Neural cell (in vitro differentiated cells): ENCODE measurements at regions not wholly inside any gene's neighbourhood (a gene's known extent, or its start where the extent isn't known, plus 50 kb on each side); places are given as distances from the start of the nearest gene placed in this dataset.

Experiments
- H2AFZ ChIP-seq: fragments of 200-600, 300-800 bp; sonication (generic), shearing (Covaris generic); 2 replicates; pipeline ENCODE4 v1.6.0; 2014; ENCODE audit warnings: low read depth, mild to moderate bottlenecking, antibody characterized with exemption, low read length, moderate library complexity
- H3F3A ChIP-seq: fragments of 200-600 bp; shearing (Covaris generic); 2 replicates; pipeline ENCODE4 v1.6.1; 2016; ENCODE audit warnings: mild to moderate bottlenecking, moderate library complexity, mixed read lengths, antibody characterized with exemption, low read length; ENCODE audit not compliant: insufficient read depth, poor library complexity, severe bottlenecking
- H3K27ac ChIP-seq: fragments of 200-600, 300-800 bp; sonication (generic), shearing (Covaris generic); 2 replicates; pipeline ENCODE4 v1.5.1; 2014; ENCODE audit warnings: mild to moderate bottlenecking, low read length, moderate library complexity
- H3K27me3 ChIP-seq: fragments of 300-800, 200-600 bp; sonication (generic), shearing (Covaris generic); 2 replicates; pipeline ENCODE4 v1.6.0; 2014; ENCODE audit warnings: mild to moderate bottlenecking, low read depth, low read length, moderate library complexity; ENCODE audit not compliant: insufficient read depth
- H3K36me3 ChIP-seq: fragments of 300-800, 200-600 bp; sonication (generic), shearing (Covaris generic); 2 replicates; pipeline ENCODE4 v1.5.1; 2014; ENCODE audit warnings: mild to moderate bottlenecking, antibody characterized with exemption, low read length, moderate library complexity; ENCODE audit not compliant: insufficient read depth
- H3K4me2 ChIP-seq: fragments of 300-800, 200-600 bp; sonication (generic), shearing (Covaris generic); 2 replicates; pipeline ENCODE4 v1.6.0; 2014; ENCODE audit warnings: mild to moderate bottlenecking, low read length
- H3K4me3 ChIP-seq: fragments of 300-800, 200-600 bp; sonication (generic), shearing (Covaris generic); 2 replicates; pipeline ENCODE4 v1.5.1; 2014; ENCODE audit warnings: mild to moderate bottlenecking, low read length, moderate library complexity
- H3K79me2 ChIP-seq: fragments of 200-600 bp; shearing (Covaris generic); replicated peaks from 2 replicates; pipeline ENCODE4 v1.6.0; 2014; ENCODE audit warnings: mild to moderate bottlenecking, low read length, moderate library complexity; ENCODE audit not compliant: insufficient read depth
- H3K9ac ChIP-seq: fragments of 300-800, 200-600 bp; sonication (generic), shearing (Covaris generic); 2 replicates; pipeline ENCODE4 v1.6.1; 2016; ENCODE audit warnings: mild to moderate bottlenecking, low read length, mixed read lengths
- H3K9me2 ChIP-seq: fragments of 200-600 bp; shearing (Covaris generic); 2 replicates; pipeline ENCODE4 v1.6.1; 2016; ENCODE audit warnings: mild to moderate bottlenecking, low read length, mixed read lengths; ENCODE audit not compliant: insufficient read depth
- H3K9me3 ChIP-seq: fragments of 200-600, 300-800 bp; sonication (generic), shearing (Covaris generic); 2 replicates; pipeline ENCODE4 v1.6.1; 2016; ENCODE audit warnings: mild to moderate bottlenecking, mixed run types, low read length, moderate library complexity, mixed read lengths
- H4K20me1 ChIP-seq: fragments of 200-600 bp; shearing (Covaris generic); 2 replicates; pipeline ENCODE4 v1.6.1; 2016; ENCODE audit warnings: mild to moderate bottlenecking, mixed run types; ENCODE audit not compliant: insufficient read depth
- EP300 ChIP-seq: fragments of 450-650 bp; conservative IDR thresholded peaks from 2 replicates; pipeline ENCODE4 v1.6.1; 2014; ENCODE audit warnings: antibody characterized with exemption, mild to moderate bottlenecking, moderate library complexity; ENCODE audit not compliant: poor library complexity, severe bottlenecking
- EZH2 ChIP-seq: fragments of 200-600, 300-800 bp; shearing (Covaris generic), sonication (generic); IDR thresholded peaks from 2 replicates; pipeline ENCODE4 v1.6.1; 2014; ENCODE audit warnings: antibody characterized with exemption, low read length, borderline replicate concordance, mild to moderate bottlenecking; ENCODE audit not compliant: insufficient read depth, poor library complexity, severe bottlenecking
- MXI1 ChIP-seq: fragments of 450-650 bp; conservative IDR thresholded peaks from 2 replicates; pipeline ENCODE4 v1.6.1; 2014; ENCODE audit warnings: antibody characterized with exemption, mild to moderate bottlenecking; ENCODE audit not compliant: poor library complexity, severe bottlenecking
- POLR2AphosphoS5 ChIP-seq: IDR thresholded peaks from 2 replicates; pipeline ENCODE4 v1.6.1; 2012
- RAD21 ChIP-seq: fragments of 450-650 bp; conservative IDR thresholded peaks from 2 replicates; pipeline ENCODE4 v1.6.1; 2014; ENCODE audit warnings: antibody characterized with exemption, mild to moderate bottlenecking, moderate library complexity
- SMC3 ChIP-seq: fragments of 450-650 bp; conservative IDR thresholded peaks from 2 replicates; pipeline ENCODE4 v1.6.1; 2014; ENCODE audit warnings: antibody characterized with exemption, mild to moderate bottlenecking, moderate library complexity; ENCODE audit not compliant: poor library complexity
- TAF1 ChIP-seq: IDR thresholded peaks from 2 replicates; pipeline ENCODE4 v1.6.1; 2012; ENCODE audit warnings: low read depth
- TF ChIP-seq, protein P1 (sequence below): fragments of 450-650 bp; IDR thresholded peaks from 2 replicates; pipeline ENCODE4 v1.5.1; 2014; ENCODE audit warnings: antibody characterized with exemption, mild to moderate bottlenecking, moderate library complexity; ENCODE audit not compliant: poor library complexity, severe bottlenecking
- TF ChIP-seq, protein P2 (sequence below): IDR thresholded peaks from 2 replicates; pipeline ENCODE4 v1.6.1; 2012; ENCODE audit warnings: borderline replicate concordance

GRCh38 chr5:104733063-104733669 lies 1170.6 kb upstream of the NUDT12 start:
- Histone ChIP-seq H3K36me3 (no peaks in the 10 kb centered on the region), H3F3A (no peaks in the 10 kb centered on the region), H3K27ac (no peak overlapping the region), H3K9me3 (no peaks in the 10 kb centered on the region), H3K4me3 (no peak overlapping the region), H3K9me2 (no peaks in the 10 kb centered on the region), H3K79me2 (no peaks in the 10 kb centered on the region), H3K4me2 (no peak overlapping the region), H4K20me1 (no peaks in the 10 kb centered on the region), H2AFZ (no peak overlapping the region), H3K9ac (no peak overlapping the region), H3K27me3 (no peaks in the 10 kb centered on the region)
- no peak for TF ChIP-seq POLR2AphosphoS5

DNA sequence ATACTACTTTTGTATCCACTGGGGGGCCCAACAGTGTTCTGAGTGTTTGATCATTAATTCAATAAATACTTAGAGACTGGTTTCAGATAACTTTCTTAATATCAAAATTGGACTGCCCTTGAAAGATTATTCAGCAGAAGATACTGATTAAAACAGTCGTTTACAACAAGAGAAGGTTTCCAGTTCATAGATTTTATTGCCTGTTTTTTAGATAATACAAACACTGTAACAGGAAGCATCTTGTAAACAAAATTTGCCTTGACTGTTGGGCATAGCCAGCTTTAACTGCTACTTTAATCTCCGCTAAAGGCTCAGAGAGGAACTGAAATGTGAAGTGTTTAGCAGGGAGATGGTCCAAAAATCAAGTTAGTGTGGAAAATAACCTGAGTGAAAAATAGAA lies 1168.7 kb upstream of the NUDT12 start:
- no peaks in the 10 kb centered on the region for H3F3A ChIP-seq
- no peak overlapping the region for H2AFZ ChIP-seq
- H3K9ac ChIP-seq, result no peak overlapping the region
- no peaks in the 10 kb centered on the region for H3K36me3 ChIP-seq
- no peaks in the 10 kb centered on the region for H3K27me3 ChIP-seq
- no peaks in the 10 kb centered on the region for H4K20me1 ChIP-seq
- H3K9me2 ChIP-seq, result no peaks in the 10 kb centered on the region
- no peak overlapping the region for H3K27ac ChIP-seq
- no peaks in the 10 kb centered on the region for H3K79me2 ChIP-seq
- H3K4me3 ChIP-seq, result no peak overlapping the region
- TF ChIP-seq POLR2AphosphoS5 (no peak), MXI1 (no peak), EZH2 (no peak), SMC3 (no peak), EP300 (no peak), TAF1 (no peak), RAD21 (no peak)
- TF ChIP-seq, protein P1, sequence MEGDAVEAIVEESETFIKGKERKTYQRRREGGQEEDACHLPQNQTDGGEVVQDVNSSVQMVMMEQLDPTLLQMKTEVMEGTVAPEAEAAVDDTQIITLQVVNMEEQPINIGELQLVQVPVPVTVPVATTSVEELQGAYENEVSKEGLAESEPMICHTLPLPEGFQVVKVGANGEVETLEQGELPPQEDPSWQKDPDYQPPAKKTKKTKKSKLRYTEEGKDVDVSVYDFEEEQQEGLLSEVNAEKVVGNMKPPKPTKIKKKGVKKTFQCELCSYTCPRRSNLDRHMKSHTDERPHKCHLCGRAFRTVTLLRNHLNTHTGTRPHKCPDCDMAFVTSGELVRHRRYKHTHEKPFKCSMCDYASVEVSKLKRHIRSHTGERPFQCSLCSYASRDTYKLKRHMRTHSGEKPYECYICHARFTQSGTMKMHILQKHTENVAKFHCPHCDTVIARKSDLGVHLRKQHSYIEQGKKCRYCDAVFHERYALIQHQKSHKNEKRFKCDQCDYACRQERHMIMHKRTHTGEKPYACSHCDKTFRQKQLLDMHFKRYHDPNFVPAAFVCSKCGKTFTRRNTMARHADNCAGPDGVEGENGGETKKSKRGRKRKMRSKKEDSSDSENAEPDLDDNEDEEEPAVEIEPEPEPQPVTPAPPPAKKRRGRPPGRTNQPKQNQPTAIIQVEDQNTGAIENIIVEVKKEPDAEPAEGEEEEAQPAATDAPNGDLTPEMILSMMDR, result no peak
- TF ChIP-seq, protein P2, sequence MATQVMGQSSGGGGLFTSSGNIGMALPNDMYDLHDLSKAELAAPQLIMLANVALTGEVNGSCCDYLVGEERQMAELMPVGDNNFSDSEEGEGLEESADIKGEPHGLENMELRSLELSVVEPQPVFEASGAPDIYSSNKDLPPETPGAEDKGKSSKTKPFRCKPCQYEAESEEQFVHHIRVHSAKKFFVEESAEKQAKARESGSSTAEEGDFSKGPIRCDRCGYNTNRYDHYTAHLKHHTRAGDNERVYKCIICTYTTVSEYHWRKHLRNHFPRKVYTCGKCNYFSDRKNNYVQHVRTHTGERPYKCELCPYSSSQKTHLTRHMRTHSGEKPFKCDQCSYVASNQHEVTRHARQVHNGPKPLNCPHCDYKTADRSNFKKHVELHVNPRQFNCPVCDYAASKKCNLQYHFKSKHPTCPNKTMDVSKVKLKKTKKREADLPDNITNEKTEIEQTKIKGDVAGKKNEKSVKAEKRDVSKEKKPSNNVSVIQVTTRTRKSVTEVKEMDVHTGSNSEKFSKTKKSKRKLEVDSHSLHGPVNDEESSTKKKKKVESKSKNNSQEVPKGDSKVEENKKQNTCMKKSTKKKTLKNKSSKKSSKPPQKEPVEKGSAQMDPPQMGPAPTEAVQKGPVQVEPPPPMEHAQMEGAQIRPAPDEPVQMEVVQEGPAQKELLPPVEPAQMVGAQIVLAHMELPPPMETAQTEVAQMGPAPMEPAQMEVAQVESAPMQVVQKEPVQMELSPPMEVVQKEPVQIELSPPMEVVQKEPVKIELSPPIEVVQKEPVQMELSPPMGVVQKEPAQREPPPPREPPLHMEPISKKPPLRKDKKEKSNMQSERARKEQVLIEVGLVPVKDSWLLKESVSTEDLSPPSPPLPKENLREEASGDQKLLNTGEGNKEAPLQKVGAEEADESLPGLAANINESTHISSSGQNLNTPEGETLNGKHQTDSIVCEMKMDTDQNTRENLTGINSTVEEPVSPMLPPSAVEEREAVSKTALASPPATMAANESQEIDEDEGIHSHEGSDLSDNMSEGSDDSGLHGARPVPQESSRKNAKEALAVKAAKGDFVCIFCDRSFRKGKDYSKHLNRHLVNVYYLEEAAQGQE, result no peak
- no peaks in the 10 kb centered on the region for H3K9me3 ChIP-seq
- no peak overlapping the region for H3K4me2 ChIP-seq

DNA sequence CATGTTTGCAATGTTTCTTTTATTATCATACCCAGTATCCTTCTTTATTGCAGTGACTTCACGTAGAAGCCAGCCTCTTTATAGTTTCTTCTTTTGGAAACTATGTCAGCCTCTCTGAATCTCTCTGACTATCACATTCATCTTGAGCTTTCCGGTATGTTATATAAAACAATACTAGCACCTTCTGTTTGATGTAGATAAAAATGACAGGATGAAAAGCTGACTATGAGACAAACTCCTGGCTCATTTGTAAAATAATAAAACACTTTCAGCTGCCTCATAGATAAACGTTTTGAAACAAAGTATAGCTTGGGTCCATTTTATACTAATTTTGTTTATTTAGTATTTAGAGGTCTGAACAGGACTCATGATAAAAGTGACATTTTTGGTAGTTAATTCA lies 1145.4 kb upstream of the NUDT12 start:
- no peaks in the 10 kb centered on the region for H3F3A ChIP-seq
- no peak for TF ChIP-seq EP300
- no peak for TF ChIP-seq SMC3
- TF ChIP-seq EZH2, result no peak
- no peak for TF ChIP-seq RAD21
- TF ChIP-seq, protein P2, result no peak
- TF ChIP-seq POLR2AphosphoS5, result no peak
- H3K9me2 ChIP-seq, result no peaks in the 10 kb centered on the region
- H3K9ac ChIP-seq, result no peak overlapping the region
- peaks cover 7% of the 10 kb centered on the region for H3K9me3 ChIP-seq
- no peaks in the 10 kb centered on the region for H3K79me2 ChIP-seq
- no peaks in the 10 kb centered on the region for H3K27me3 ChIP-seq
- H3K4me2 ChIP-seq, result no peak overlapping the region
- H4K20me1 ChIP-seq, result no peaks in the 10 kb centered on the region
- H3K4me3 ChIP-seq, result no peak overlapping the region
- no peak overlapping the region for H3K27ac ChIP-seq
- H3K36me3 ChIP-seq, result no peaks in the 10 kb centered on the region
- H2AFZ ChIP-seq, result no peak overlapping the region
